DND-41 (cell line): ENCODE measurements at regions not wholly inside any gene's neighbourhood (a gene's known extent, or its start where the extent isn't known, plus 50 kb on each side); places are given as distances from the start of the nearest gene placed in this dataset.

ENCODE experiments used
- ATAC-seq: fragments of 200-7000 bp; cut with Tn5 transposase; 3 replicates; pipeline ENCODE4 v1.9.1; 2021; ENCODE audit warnings: low read depth; ENCODE audit not compliant: insufficient read depth
- DNase-seq: peaks from one replicate; pipeline ENCODE4 v3.0.0-alpha.2; 2020
- H2AFZ ChIP-seq: 2 replicates; pipeline ENCODE4 v1.6.0; 2012; ENCODE audit warnings: low read depth, low read length
- H3K27ac ChIP-seq: 2 replicates; pipeline ENCODE4 v1.5.1; 2012; ENCODE audit warnings: low read length, inconsistent platforms
- H3K27me3 ChIP-seq: fragments of 200-600 bp; sonication (generic); 2 replicates; pipeline ENCODE4 v1.6.0; 2012; ENCODE audit warnings: low read length, mild to moderate bottlenecking, inconsistent platforms; ENCODE audit not compliant: insufficient read depth, poor library complexity
- H3K36me3 ChIP-seq: 2 replicates; pipeline ENCODE4 v1.5.1; 2012; ENCODE audit warnings: low read length, inconsistent platforms; ENCODE audit not compliant: insufficient read depth
- H3K4me1 ChIP-seq: 2 replicates; pipeline ENCODE4 v1.5.1; 2012; ENCODE audit warnings: mild to moderate bottlenecking, low read length; ENCODE audit not compliant: insufficient read depth
- H3K4me2 ChIP-seq: 2 replicates; pipeline ENCODE4 v1.6.0; 2012; ENCODE audit warnings: mild to moderate bottlenecking, moderate library complexity, low read length, inconsistent platforms; ENCODE audit not compliant: insufficient read depth
- H3K4me3 ChIP-seq, 2 experiments: fragments of 200-600 bp in 1 of 2; shearing (Covaris generic) in 1 of 2; 2 replicates each; pipeline ENCODE4 v1.5.1; 2012 to 2016; ENCODE audit warnings: inconsistent platforms in 2 of 2, low read length in 2 of 2, mild to moderate bottlenecking in 2 of 2, low read depth in 1 of 2, moderate library complexity in 1 of 2
- H3K79me2 ChIP-seq: 2 replicates; pipeline ENCODE4 v1.6.0; 2012; ENCODE audit warnings: low read length, inconsistent platforms; ENCODE audit not compliant: insufficient read depth
- H3K9ac ChIP-seq: 2 replicates; pipeline ENCODE4 v1.6.0; 2012; ENCODE audit warnings: low read depth, mild to moderate bottlenecking, inconsistent platforms, low read length, moderate library complexity
- H3K9me3 ChIP-seq: 2 replicates; pipeline ENCODE4 v1.5.1; 2012; ENCODE audit warnings: low read length, moderate library complexity, mild to moderate bottlenecking, inconsistent platforms; ENCODE audit not compliant: insufficient read depth, severe bottlenecking
- H4K20me1 ChIP-seq: 2 replicates; pipeline ENCODE4 v1.6.0; 2012; ENCODE audit warnings: low read length; ENCODE audit not compliant: insufficient read depth
- EZH2 ChIP-seq: IDR thresholded peaks from 3 replicates; pipeline ENCODE4 v1.6.1; 2012; ENCODE audit warnings: borderline replicate concordance, low read depth, mild to moderate bottlenecking, moderate library complexity, low read length, inconsistent platforms; ENCODE audit not compliant: severe bottlenecking
- TF ChIP-seq, protein P1 (sequence below): IDR thresholded peaks from 2 replicates; pipeline ENCODE4 v1.5.1; 2012; ENCODE audit warnings: borderline replicate concordance, low read length, moderate library complexity, mild to moderate bottlenecking; ENCODE audit not compliant: poor library complexity, severe bottlenecking; ENCODE audit errors: extremely low read depth

DNA sequence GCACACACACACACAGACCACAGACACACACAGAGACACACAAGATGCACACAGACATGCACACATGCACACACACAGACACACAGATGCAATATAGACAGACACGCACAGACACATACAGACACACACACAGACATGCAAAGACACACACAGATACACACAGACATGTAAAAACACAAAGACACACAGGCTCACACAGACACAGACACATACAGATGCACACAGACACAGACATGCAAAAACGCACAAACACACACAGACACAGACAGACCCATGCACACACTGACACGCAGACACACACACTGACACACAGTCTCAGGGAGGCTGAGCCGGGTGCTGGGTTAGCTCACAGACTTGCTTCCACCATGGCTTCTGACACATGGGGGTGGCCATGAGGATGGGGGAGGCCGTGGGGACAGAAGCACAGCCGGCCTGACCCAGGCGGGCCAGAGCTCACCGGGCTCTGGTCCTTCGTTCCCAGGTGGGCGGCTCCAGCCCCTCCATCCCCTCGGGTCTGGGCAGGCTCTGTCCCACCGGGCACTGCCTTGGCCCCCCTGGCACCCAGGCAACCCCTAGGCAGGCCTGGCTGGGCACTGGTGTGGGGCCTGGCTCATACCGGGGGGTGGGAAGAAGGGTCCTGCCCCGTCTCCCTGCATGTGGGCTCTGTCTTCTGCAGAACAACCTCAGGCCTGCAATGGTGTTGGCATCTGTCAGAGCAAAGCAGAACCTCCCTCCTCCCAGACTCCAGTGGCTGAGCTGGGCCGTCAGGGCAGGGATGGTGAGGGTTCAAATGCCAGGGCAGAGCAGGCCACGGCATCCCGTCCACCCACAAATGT lies 1489.5 kb downstream of the BRD1 start:
- Histone ChIP-seq H4K20me1 (no peaks in the 10 kb centered on the region), H3K4me1 (no peaks in the 10 kb centered on the region), H3K36me3 (no peaks in the 10 kb centered on the region), H3K9ac (no peak overlapping the region), H3K4me3 (no peak overlapping the region), H3K27me3 (no peaks in the 10 kb centered on the region), H3K79me2 (no peaks in the 10 kb centered on the region), H3K4me2 (no peak overlapping the region), H3K27ac (no peak overlapping the region), H3K9me3 (no peaks in the 10 kb centered on the region), H2AFZ (no peak overlapping the region)
- DNase-seq, result no peak
- TF ChIP-seq, protein P1, sequence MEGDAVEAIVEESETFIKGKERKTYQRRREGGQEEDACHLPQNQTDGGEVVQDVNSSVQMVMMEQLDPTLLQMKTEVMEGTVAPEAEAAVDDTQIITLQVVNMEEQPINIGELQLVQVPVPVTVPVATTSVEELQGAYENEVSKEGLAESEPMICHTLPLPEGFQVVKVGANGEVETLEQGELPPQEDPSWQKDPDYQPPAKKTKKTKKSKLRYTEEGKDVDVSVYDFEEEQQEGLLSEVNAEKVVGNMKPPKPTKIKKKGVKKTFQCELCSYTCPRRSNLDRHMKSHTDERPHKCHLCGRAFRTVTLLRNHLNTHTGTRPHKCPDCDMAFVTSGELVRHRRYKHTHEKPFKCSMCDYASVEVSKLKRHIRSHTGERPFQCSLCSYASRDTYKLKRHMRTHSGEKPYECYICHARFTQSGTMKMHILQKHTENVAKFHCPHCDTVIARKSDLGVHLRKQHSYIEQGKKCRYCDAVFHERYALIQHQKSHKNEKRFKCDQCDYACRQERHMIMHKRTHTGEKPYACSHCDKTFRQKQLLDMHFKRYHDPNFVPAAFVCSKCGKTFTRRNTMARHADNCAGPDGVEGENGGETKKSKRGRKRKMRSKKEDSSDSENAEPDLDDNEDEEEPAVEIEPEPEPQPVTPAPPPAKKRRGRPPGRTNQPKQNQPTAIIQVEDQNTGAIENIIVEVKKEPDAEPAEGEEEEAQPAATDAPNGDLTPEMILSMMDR, result no peak
- TF ChIP-seq EZH2, result no peak
- ATAC-seq, result no peak

DNA sequence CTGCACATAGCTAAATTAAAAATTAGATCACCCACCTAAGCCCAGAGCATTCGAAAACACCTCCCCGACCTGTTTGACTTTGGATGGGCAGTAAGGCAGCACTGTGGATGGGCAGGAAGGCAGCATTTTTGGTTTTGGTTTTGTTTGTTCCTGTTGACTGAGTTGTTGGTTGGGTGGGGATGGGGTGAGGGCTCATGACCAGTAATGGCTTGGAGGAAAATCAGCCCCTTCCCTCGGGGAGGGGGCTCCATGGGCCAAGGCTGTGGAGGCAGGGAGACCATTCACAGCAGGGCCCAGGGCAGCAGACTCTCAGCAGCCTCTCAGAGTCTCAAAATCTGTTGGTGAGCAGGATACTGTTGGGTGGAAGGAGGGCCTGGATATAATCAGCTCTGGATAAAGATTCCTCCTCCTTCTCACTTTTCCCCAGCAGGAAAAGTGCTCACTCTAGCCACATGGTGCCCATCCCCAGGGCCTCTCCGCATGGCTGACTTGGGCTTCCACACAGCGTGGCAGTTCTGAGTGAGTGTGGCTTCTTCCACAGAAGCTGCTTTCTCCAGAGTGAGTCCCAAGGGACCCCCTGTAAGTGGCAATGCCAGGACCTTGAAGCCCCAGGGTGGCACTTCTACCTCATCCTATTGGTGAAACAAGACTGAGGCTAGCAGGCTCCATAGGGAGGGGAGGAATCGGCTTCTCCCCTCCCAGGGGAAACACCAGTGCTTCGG lies 1491.2 kb downstream of the BRD1 start:
- no peaks in the 10 kb centered on the region for H3K79me2 ChIP-seq
- ATAC-seq, result no peak
- H2AFZ ChIP-seq, result no peak overlapping the region
- H3K4me1 ChIP-seq, result no peaks in the 10 kb centered on the region
- H3K4me2 ChIP-seq, result no peak overlapping the region
- H3K9me3 ChIP-seq, result no peaks in the 10 kb centered on the region
- H4K20me1 ChIP-seq, result no peaks in the 10 kb centered on the region
- no peaks in the 10 kb centered on the region for H3K36me3 ChIP-seq
- H3K9ac ChIP-seq, result no peak overlapping the region
- no peak for TF ChIP-seq EZH2
- TF ChIP-seq, protein P1, result no peak
- no peak for DNase-seq
- H3K27me3 ChIP-seq, result no peaks in the 10 kb centered on the region
- no peak overlapping the region for H3K4me3 ChIP-seq
- no peak overlapping the region for H3K27ac ChIP-seq

DNA sequence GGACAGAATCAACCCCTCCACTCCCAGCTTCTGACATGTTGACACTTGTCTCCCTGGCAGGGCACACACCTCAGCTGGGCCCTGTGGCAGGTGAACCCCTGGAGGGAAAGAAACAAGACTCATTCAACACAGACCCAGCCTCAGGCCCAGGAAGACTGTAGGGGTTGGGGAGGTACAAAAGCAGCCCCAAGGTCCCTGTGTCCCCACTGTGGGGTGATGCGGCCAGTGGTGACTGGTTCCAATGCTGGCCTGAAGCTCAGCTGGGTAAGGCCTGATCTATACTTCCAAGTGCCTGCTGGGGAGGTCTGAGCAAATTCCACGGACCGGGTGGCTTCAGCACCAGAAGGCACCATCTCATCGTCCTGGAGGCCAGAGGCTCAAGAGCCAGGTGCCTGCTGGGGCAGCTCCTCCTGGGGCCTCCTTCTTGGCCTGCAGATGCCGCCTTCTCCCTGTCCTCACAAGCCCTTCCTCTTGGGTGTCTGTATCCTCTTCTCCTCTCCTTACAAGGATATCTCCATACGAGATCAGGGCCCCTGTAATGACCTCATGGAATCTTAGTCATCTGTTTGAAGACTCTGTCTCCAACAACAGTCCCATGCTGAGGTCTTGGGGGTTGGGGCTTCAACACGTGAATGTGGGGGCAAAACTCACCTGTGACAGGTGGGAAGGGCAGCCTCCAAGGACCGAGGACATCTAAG lies 1492.1 kb downstream of the BRD1 start:
- Histone ChIP-seq H3K4me2 (no peak overlapping the region), H3K79me2 (no peaks in the 10 kb centered on the region), H2AFZ (no peak overlapping the region), H3K9me3 (no peaks in the 10 kb centered on the region), H4K20me1 (no peaks in the 10 kb centered on the region), H3K9ac (no peak overlapping the region), H3K4me3 (no peak overlapping the region), H3K4me1 (no peaks in the 10 kb centered on the region), H3K27ac (no peak overlapping the region), H3K36me3 (no peaks in the 10 kb centered on the region), H3K27me3 (no peaks in the 10 kb centered on the region)
- no peak for TF ChIP-seq EZH2
- TF ChIP-seq, protein P1, result no peak
- DNase-seq, result no peak
- ATAC-seq, result no peak
